SKM-1 (cell line): ENCODE measurements at regions not wholly inside any gene's neighbourhood (a gene's known extent, or its start where the extent isn't known, plus 50 kb on each side); places are given as distances from the start of the nearest gene placed in this dataset.
"Not testable (repeated sequence)": the region's sequence is repeated elsewhere in the genome, so short reads cannot be mapped to it uniquely, and the experiment has no call there.

Experiments
- DNase-seq: peaks from one replicate; lab custom pipeline; 2025; ENCODE audit not compliant: unreplicated experiment; lab: John Stamatoyannopoulos, UW

DNA sequence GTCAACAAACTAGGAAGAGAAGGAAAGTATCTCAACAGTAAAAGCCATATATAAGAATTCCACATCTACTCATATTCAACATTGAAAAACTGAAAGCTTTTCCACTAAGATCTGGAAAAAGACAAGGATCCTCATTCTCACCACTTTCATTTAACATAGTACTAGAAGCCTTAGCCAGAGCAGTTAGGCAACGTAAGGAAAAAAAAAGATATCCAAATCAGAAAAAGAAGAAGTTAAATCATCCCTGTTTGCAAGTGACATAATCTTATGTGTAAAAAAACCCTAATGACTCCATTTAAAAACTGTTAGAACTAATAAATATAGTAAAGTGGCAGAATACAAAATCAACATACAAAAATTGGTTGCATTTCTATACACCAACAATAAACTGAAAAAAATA, 426.2 kb downstream of the BCAT1 start:
- no peak for DNase-seq

- no peak for DNase-seq
Measured at GRCh38 chr12:24519759-24520158, 429.1 kb downstream of the BCAT1 start.

DNA sequence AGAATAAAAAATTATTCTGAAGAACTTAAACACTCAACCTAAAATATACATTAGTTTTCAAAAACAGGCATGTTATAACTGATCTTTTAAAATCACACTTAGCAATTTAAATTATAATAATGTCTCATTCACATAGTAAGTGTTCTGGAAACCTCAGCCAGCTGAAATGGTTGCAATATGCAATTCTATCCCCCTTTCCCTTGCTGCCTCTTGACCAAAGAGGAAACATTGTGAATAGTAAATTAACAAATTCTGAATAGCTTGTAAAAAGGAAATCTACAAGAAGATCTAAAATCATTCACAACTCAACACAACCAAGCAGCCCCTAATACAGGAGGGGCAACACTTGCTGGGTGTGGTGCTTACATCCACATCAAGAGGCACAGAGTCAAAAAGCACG, 431.9 kb downstream of the BCAT1 start:
- DNase-seq: no peak

DNA sequence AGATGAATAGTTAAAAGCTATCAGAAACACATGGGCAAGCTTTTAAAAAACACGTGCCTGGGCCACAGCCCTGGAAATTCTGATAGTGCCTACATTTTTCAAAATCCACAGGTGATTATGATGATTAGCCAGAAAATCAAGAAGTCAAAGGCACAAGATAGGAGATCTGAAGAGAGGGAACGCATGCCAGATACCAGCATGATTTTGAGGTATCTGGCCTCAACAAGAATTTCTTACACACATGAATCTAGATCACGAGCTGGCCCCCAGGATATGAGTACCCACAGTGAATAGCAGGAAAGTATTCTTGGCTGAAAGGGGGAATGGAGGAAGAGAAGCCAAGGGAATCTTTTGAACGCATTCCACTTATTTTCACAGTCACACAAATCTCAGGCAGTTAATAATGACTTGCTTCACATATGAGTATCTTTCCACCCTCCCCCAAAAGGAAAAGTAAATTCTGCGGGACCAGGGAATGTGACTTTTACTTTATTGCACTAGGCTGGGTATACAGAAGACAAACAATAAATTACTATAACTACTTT, 438.2 kb downstream of the BCAT1 start:
- no peak for DNase-seq

GRCh38 chr12:24507827-24508226, 441.1 kb downstream of the BCAT1 start:
- DNase-seq: no peak

DNA sequence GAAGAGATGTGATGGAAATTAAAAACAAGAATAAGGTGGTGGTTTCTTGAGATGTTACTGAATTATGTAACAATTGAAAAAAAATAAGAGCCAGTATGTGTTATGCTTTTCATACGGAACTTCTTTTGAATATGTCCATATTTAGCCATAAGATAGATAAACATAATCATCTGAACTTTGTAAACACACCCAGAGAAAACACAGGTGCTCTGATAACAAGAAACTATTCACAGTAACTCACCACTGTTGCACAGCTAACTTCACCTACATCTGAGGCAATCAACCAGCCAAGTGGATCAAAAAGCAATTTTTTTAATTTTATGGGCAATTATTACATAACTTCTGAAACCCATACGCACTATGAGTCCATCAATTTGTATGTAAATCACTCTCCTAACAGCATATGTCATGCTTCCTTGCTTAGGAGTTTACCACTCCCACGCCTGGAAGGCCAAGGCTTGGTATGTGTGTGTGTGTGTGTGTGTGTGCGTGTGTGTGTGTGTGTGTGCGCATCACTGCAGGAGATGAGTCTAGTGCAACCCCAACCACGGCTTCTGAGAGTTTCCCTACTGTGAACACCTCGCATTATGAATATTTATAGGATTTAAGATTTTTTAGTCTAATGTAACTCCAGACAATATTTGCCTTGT, 443.4 kb downstream of the BCAT1 start:
- DNase-seq: no peak

- not testable (repeated sequence) for DNase-seq
Measured at GRCh38 chr12:24503477-24503876, 445.4 kb downstream of the BCAT1 start.

GRCh38 chr12:24500831-24501230, 448.1 kb downstream of the BCAT1 start:
- DNase-seq: no peak

GRCh38 chr12:24500421-24500820, 448.5 kb downstream of the BCAT1 start:
- DNase-seq: no peak

DNA sequence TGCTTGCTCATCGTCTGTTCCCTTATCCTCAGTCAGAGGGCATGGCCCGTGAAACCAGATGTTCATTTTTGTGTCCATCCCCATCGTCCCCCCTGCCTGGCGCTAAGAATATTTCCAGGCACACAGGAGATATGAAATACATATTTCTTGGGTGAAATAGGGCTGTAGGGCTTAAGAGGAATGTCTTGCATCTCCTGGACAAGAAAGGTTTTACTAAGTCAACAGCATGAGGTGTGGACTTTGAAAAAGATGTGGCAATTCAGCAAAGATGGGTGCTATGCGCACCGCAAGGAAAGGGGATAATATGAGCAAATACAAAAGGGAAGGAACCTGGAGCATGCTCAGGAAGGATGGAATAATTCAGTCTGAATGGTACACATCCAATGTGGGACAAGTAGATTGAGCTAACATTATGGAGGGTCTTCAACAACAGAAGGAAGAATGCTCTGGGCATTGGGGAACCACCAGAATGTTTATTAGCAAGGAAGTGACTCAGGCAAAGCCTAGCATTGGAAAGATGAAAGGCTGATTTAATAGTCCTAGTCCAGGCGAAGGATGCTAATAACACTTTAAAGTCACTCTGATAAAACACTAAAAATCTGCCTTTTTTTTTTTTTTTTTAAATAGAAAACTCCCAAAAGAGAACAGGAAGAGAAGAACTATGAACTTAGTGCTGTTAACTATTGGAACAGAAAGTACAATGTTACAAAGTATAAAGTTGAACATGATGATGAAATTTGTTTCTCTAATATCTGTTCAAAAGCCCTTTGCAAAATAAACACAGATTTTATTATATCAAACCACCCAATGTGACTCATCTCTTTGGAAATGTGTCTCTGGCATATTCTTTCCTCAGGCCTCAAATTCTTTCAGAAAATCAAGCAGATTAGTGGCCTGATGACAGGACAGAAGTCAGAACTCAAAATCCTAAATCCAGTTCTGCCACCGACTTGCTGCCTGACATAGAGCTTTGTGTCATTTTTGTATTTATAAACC, 449.5 kb downstream of the BCAT1 start:
- DNase-seq: no peak

- no peak for DNase-seq
Measured at GRCh38 chr12:24496755-24497154, 452.1 kb downstream of the BCAT1 start.

- DNase-seq: no peak
Measured at GRCh38 chr12:24494401-24494800, 454.5 kb downstream of the BCAT1 start.

DNA sequence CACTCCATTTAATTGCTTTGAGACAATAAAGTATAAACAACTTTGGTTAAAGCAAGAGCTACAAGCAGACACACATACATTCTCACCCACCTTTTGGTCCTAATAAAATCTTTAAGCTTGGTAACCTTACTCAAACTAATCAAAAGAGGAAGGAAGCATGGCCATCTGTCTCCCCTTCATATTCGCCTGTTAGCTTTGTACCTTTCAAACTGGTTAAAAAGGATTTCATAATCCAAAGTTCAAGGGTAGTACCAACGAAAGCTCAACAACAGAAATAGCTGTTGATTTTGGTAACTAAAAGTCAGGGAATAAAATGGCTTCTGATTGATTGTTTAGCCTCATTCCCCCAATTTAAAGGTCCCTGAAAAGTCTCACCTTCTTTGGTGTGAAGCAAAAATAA, 456.9 kb downstream of the BCAT1 start:
- DNase-seq: no peak

GRCh38 chr12:24489939-24490338, 459.0 kb downstream of the BCAT1 start:
- no peak for DNase-seq

DNA sequence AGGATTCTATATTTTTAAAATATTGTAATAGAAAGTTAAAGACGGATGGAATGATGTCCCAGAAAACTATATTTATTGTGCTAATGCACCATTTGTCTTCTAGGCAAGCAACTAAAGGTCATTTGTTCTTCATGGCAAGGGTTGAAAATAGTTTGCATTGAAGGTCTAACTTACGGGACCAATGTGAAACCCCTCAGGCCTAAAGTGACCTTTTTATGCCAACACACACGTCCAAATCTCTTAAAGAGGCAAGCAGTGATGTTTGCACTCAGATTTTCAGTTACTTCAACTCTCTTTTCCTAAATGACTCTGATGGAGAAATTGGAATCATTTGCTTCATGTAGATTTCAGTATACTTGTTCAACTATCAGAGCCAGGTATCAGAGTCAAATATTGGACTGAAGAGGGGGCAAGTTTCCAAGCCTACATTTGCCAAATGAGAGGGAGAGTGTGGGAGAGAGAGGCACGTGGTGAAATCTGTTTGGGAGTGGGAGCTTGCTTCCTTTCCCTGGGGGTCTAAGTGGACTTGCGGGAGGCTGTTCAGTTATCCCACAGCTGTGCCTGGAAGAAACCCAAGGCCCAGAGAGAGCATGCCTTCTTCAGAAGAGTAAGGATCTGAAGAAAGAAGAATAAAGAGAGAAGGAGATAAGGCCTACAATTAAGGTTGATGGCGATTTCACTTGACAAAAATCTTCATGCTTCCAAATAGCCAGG, 459.8 kb downstream of the BCAT1 start:
- no peak for DNase-seq

GRCh38 chr12:24488091-24488596, 460.8 kb downstream of the BCAT1 start:
- DNase-seq: no peak

GRCh38 chr12:24487606-24488005, 461.3 kb downstream of the BCAT1 start:
- DNase-seq: no peak

DNA sequence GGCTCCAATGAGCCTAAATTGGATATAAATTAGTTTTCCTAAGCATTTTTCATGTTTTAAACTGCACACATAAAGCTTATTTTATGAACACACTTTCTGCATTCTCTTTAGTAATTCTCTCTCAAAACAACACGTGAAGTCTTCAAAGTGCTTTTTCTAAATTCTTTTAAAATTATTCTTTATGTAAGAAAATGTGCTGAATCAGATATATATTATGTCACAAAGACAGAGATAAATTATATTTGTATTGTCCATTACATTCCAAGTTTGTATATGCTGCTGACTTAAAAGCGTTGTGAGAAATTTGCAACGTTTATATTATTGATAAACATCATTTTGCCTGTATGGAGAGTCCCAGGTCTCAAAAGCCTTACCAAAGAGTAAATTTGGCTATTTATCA, 465.2 kb downstream of the BCAT1 start:
- no peak for DNase-seq

DNA sequence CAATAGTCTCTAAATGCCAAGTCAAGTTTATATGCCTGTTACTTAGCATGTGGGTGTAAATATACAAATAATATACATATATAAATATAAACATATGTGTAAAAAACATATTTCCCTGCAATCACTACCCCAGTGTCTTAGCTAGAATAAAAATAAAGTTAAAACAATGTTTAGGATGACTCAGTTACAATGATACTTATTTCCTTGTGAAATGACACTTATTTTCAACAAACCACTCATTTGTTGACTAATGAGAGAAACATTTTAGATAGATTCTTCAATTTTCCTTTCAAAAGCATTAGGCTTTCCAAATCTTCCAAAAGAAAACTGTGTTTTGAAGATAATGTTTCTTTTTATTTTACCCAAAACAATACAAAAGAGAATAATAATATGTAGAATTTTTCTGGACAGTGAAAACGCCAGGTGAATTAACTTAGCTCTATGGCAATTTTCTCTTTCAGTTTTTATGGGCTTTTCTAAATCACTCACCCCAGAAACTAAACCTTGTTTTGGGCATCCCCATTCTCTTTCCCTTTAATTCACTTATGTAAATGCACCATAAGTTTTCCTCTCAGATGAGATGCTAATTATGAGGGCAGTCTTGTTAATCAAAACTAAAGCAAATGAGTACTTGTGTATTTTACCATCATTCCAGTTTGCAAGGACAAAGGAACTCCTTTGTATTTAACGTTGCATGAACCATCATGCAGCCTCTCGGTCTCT, 465.9 kb downstream of the BCAT1 start:
- DNase-seq: no peak

DNA sequence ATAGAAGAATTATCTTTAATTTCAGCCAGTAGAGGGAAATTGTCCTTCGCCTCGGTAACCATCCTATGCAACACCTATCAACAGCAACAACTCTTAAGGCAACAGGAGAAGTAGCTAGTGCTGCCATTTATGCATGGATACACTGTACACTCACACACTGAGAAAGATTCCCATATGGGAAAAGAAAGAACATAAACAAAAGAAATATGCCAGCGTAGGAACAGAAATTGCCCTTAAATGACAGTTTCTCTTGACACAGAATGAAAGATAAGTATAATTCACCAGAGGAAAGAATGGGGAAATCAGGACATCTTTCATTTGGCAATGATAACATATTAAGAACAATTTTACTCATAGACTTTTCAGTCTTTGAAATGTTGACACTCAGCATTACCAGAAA, 466.9 kb downstream of the BCAT1 start:
- DNase-seq: no peak
